OCI-M2 (cell line): ENCODE measurements at regions not wholly inside any gene's neighbourhood (a gene's known extent, or its start where the extent isn't known, plus 50 kb on each side); places are given as distances from the start of the nearest gene placed in this dataset.
"Not testable (repeated sequence)": the region's sequence is repeated elsewhere in the genome, so short reads cannot be mapped to it uniquely, and the experiment has no call there.

Experiments used
- DNase-seq: peaks from one replicate; lab custom pipeline; 2025; ENCODE audit not compliant: unreplicated experiment; lab: John Stamatoyannopoulos, UW

GRCh38 chr5:158049459-158049858 lies 190.5 kb upstream of the CLINT1 start:
- DNase-seq: no peak

- DNase-seq: no peak
Observed at GRCh38 chr5:158045696-158046095, 186.8 kb upstream of the CLINT1 start.

- no peak for DNase-seq
Observed at GRCh38 chr5:158039911-158040347, 181.0 kb upstream of the CLINT1 start.

- no peak for DNase-seq
Observed at GRCh38 chr5:158039441-158039840, 180.5 kb upstream of the CLINT1 start.

- not testable (repeated sequence) for DNase-seq
Observed at GRCh38 chr5:158036983-158037595, 178.1 kb upstream of the CLINT1 start.

GRCh38 chr5:158034586-158034985 lies 175.6 kb upstream of the CLINT1 start:
- not testable (repeated sequence) for DNase-seq

- DNase-seq: no peak
Observed at GRCh38 chr5:158033724-158034123, 174.8 kb upstream of the CLINT1 start.

GRCh38 chr5:158033076-158033475 lies 174.1 kb upstream of the CLINT1 start:
- DNase-seq: no peak

- DNase-seq: no peak
Observed at GRCh38 chr5:158032246-158032645, 173.3 kb upstream of the CLINT1 start.

GRCh38 chr5:158027806-158028775 lies 169.1 kb upstream of the CLINT1 start:
- no peak for DNase-seq

GRCh38 chr5:158026304-158027031 lies 167.5 kb upstream of the CLINT1 start:
- no peak for DNase-seq

- no peak for DNase-seq
Observed at GRCh38 chr5:158023266-158023665, 164.3 kb upstream of the CLINT1 start.

- no peak for DNase-seq
Observed at GRCh38 chr5:158022837-158023236, 163.9 kb upstream of the CLINT1 start.

GRCh38 chr5:158022393-158022792 lies 163.4 kb upstream of the CLINT1 start:
- DNase-seq: no peak

GRCh38 chr5:158020555-158021418 lies 161.8 kb upstream of the CLINT1 start:
- DNase-seq: no peak

- no peak for DNase-seq
Observed at GRCh38 chr5:158017469-158017868, 158.5 kb upstream of the CLINT1 start.

- no peak for DNase-seq
Observed at GRCh38 chr5:158014372-158014771, 155.4 kb upstream of the CLINT1 start.

- no peak for DNase-seq
Observed at GRCh38 chr5:158013939-158014338, 155.0 kb upstream of the CLINT1 start.

- DNase-seq: no peak
Observed at GRCh38 chr5:158013303-158013702, 154.4 kb upstream of the CLINT1 start.

GRCh38 chr5:158011422-158011821 lies 152.5 kb upstream of the CLINT1 start:
- DNase-seq: no peak

- no peak for DNase-seq
Observed at GRCh38 chr5:158010831-158011230, 151.9 kb upstream of the CLINT1 start.
